HCT116 (cell line): ENCODE measurements at regions not wholly inside any gene's neighbourhood (a gene's known extent, or its start where the extent isn't known, plus 50 kb on each side); places are given as distances from the start of the nearest gene placed in this dataset.

Experiments
- ATAC-seq: fragments of 200-7000 bp; cut with Tn5 transposase; 2 replicates; pipeline ENCODE4 v1.9.1; 2020; ENCODE audit warnings: mild to moderate bottlenecking, moderate library complexity
- BruUV-seq: library from RNA; stranded (reverse); fragments of 400-500 nt; replicated peaks from 2 replicates; lab custom pipeline; 2021; lab: Mats Ljungman, UMichigan
- CTCF ChIA-PET: fragments of 300-600 bp; sonication (Branson Sonifier 250); formaldehyde crosslinking; loops from one replicate; lab custom pipeline; 2021; ENCODE audit warnings: antibody characterized with exemption; lab: Charles Lee
- POLR2A ChIA-PET: fragments of 300-600, 350-600 bp; sonication (Branson Sonifier 250); formaldehyde crosslinking; loops from one replicate; lab custom pipeline; 2021; ENCODE audit warnings: antibody characterized with exemption; lab: Charles Lee
- RAD21 ChIA-PET, 2 experiments: fragments of 300-600 bp; sonication (Branson Sonifier 250); formaldehyde crosslinking; loops; one replicate each; lab custom pipeline; 2023; ENCODE audit warnings: low total read pairs in 2 of 2; ENCODE audit not compliant: uncharacterized antibody in 2 of 2, unreplicated experiment in 2 of 2, low non-redundant PET in 1 of 2; lab: Charles Lee
- DNase-seq: peaks from one replicate; pipeline ENCODE4 v3.0.0-alpha.2; 2010; ENCODE audit warnings: low read depth, low spot score
- H2AFZ ChIP-seq: fragments of 200-600 bp; shearing (Covaris generic), sonication (generic); 2 replicates; pipeline ENCODE4 v1.6.1; 2017; ENCODE audit warnings: low read depth, mixed run types, mixed read lengths, antibody characterized with exemption, low read length; ENCODE audit not compliant: poor library complexity, severe bottlenecking
- H3K27ac ChIP-seq: 2 replicates; pipeline ENCODE4 v1.5.1; 2012; ENCODE audit warnings: low read depth, low read length
- H3K27me3 ChIP-seq: fragments of 200-600 bp; sonication (generic); 2 replicates; pipeline ENCODE4 v1.6.1; 2016; ENCODE audit warnings: mixed run types, low read length, mixed read lengths; ENCODE audit not compliant: insufficient read depth
- H3K36me3 ChIP-seq, 2 experiments: fragments of 200-500 bp in 1 of 2; fragments of 200-600 bp in 1 of 2; sonication (Bioruptor generic) in 1 of 2; sonication (generic) in 1 of 2; 2 replicates each; pipeline versions ENCODE4 v1.5.1 to v1.6.1; 2014 to 2016; ENCODE audit warnings: low read length in 2 of 2, inconsistent platforms in 1 of 2, mixed read lengths in 1 of 2, mixed run types in 1 of 2; ENCODE audit not compliant: insufficient read depth in 2 of 2, control insufficient read depth in 1 of 2
- H3K4me1 ChIP-seq, 2 experiments: fragments of 200-600 bp in 1 of 2; sonication (generic) in 1 of 2; 2 replicates each; pipeline versions ENCODE4 v1.5.1 to v1.6.1; 2012 to 2017; ENCODE audit warnings: low read length in 2 of 2, inconsistent platforms in 1 of 2, mild to moderate bottlenecking in 1 of 2, mixed read lengths in 1 of 2, mixed run types in 1 of 2, moderate library complexity in 1 of 2; ENCODE audit not compliant: insufficient read depth in 2 of 2, control insufficient read depth in 1 of 2
- H3K4me2 ChIP-seq: fragments of 200-600 bp; sonication (generic); 2 replicates; pipeline ENCODE4 v1.6.1; 2017; ENCODE audit warnings: mixed run types, low read length, mixed read lengths
- H3K4me3 ChIP-seq, 2 experiments: fragments of 200-600 bp in 1 of 2; sonication (generic) in 1 of 2; replicated peaks in 1 of 2; 2 replicates each; pipeline ENCODE4 v1.5.1; 2011 to 2016; ENCODE audit warnings: low read length in 2 of 2, control low read depth in 1 of 2, low read depth in 1 of 2, mild to moderate bottlenecking in 1 of 2, mixed read lengths in 1 of 2, mixed run types in 1 of 2
- H3K79me2 ChIP-seq: fragments of 200-600 bp; sonication (generic); 2 replicates; pipeline ENCODE4 v1.6.1; 2017; ENCODE audit warnings: mild to moderate bottlenecking, mixed run types, low read length, moderate library complexity, mixed read lengths; ENCODE audit not compliant: insufficient read depth
- H3K9ac ChIP-seq: fragments of 200-600 bp; sonication (generic); 2 replicates; pipeline ENCODE4 v1.6.1; 2016; ENCODE audit warnings: low read length, mixed read lengths
- H3K9me2 ChIP-seq: fragments of 200-600 bp; sonication (generic), shearing (Covaris generic); 2 replicates; pipeline ENCODE4 v1.6.1; 2017; ENCODE audit warnings: mixed run types, mild to moderate bottlenecking, moderate library complexity; ENCODE audit not compliant: insufficient read depth
- H3K9me3 ChIP-seq, 2 experiments: fragments of 200-500 bp in 1 of 2; fragments of 200-600 bp in 1 of 2; sonication (Bioruptor generic) in 1 of 2; sonication (generic) in 1 of 2; 2 replicates each; pipeline ENCODE4 v1.6.1; 2014 to 2017; ENCODE audit warnings: low read length in 2 of 2, mixed read lengths in 2 of 2, inconsistent platforms in 1 of 2, low read depth in 1 of 2, mild to moderate bottlenecking in 1 of 2, mixed run types in 1 of 2, moderate library complexity in 1 of 2; ENCODE audit not compliant: control insufficient read depth in 1 of 2, insufficient read depth in 1 of 2
- H4K20me1 ChIP-seq: fragments of 200-600 bp; sonication (generic), shearing (Covaris generic); 2 replicates; pipeline ENCODE4 v1.6.1; 2017; ENCODE audit warnings: mixed run types, mild to moderate bottlenecking, moderate library complexity; ENCODE audit not compliant: insufficient read depth
- CEBPB ChIP-seq: IDR thresholded peaks from 2 replicates; pipeline ENCODE4 v1.6.1; 2012; ENCODE audit warnings: low read depth
- EGR1 ChIP-seq: IDR thresholded peaks from 2 replicates; pipeline ENCODE4 v1.6.1; 2012; ENCODE audit warnings: low read depth
- ELF1 ChIP-seq: IDR thresholded peaks from 2 replicates; pipeline ENCODE4 v1.6.1; 2012; ENCODE audit warnings: low read depth, borderline replicate concordance
- EZH2 ChIP-seq: fragments of 200-600 bp; sonication (generic); IDR thresholded peaks from 2 replicates; pipeline ENCODE4 v1.6.1; 2017; ENCODE audit warnings: antibody characterized with exemption, mixed run types
- FOSL1 ChIP-seq: IDR thresholded peaks from 2 replicates; pipeline ENCODE4 v1.6.1; 2012; ENCODE audit warnings: low read depth
- MAX ChIP-seq: IDR thresholded peaks from 2 replicates; pipeline ENCODE4 v1.6.1; 2012
- POLR2AphosphoS5 ChIP-seq: IDR thresholded peaks from 2 replicates; pipeline ENCODE4 v1.6.1; 2011; ENCODE audit warnings: mild to moderate bottlenecking, low read depth, low read length, moderate library complexity
- SIN3A ChIP-seq: IDR thresholded peaks from 2 replicates; pipeline ENCODE4 v1.6.1; 2012; ENCODE audit warnings: low read depth
- TCF7L2 ChIP-seq: IDR thresholded peaks from 2 replicates; pipeline ENCODE4 v1.7.0; 2011; ENCODE audit warnings: borderline replicate concordance, inconsistent platforms; ENCODE audit not compliant: insufficient read depth, insufficient read length; ENCODE audit errors: extremely low read depth
- ZBTB33 ChIP-seq: IDR thresholded peaks from 2 replicates; pipeline ENCODE4 v1.6.1; 2011; ENCODE audit warnings: mild to moderate bottlenecking, low read length, moderate library complexity; ENCODE audit not compliant: insufficient replicate concordance; ENCODE audit errors: extremely low read depth
- ZNF274 ChIP-seq: fragments of 200-500 bp; sonication (Bioruptor generic); IDR thresholded peaks from 2 replicates; pipeline ENCODE4 v1.6.1; 2014; ENCODE audit warnings: mild to moderate bottlenecking, low read depth, low read length, inconsistent platforms
- intact Hi-C: fragments of 100-400 bp; cut with micrococcal nuclease; formaldehyde crosslinking; loops from 2 replicates; pipeline ENCODE4 v1.10.0; 2022
- TF ChIP-seq, protein P1 (sequence below), 3 experiments: fragments of 200-600 bp in 1 of 3; sonication (generic) in 1 of 3; IDR thresholded peaks in 2 of 3; conservative IDR thresholded peaks in 1 of 3; 2 replicates each; pipeline ENCODE4 v1.5.1; 2012 to 2017; ENCODE audit warnings: low read depth in 2 of 3, low read length in 2 of 3, antibody characterized with exemption in 1 of 3, borderline replicate concordance in 1 of 3, control low read depth in 1 of 3, mild to moderate bottlenecking in 1 of 3, mixed read lengths in 1 of 3, mixed run types in 1 of 3, moderate library complexity in 1 of 3; ENCODE audit not compliant: insufficient read depth in 1 of 3
- TF ChIP-seq, protein P2 (sequence below): IDR thresholded peaks from 2 replicates; pipeline ENCODE4 v1.6.1; 2012

DNA sequence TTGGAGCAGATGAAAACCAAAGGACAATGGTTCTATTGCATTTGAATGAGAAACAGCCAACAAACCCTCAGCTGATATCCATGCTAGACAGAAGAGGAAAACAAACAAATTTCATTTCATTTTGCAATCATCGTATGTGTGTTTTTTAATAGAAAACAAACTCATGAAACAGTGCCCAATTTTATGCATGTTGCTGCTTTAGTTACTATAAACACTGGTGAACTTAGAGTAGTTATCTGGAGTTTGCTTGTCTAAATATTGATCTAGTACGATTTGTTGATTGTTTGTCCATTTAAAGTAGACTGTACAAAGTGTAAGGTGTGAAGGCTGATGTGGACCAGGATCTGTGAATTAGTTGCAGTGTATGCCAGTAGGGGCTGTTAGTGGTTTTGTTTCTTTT lies 166.6 kb downstream of the KITLG start:
- no peak overlapping the region for H3K27ac ChIP-seq
- H3K9me3 ChIP-seq: no peaks in the 10 kb centered on the region
- DNase-seq: no peak
- H3K4me1 ChIP-seq: peaks cover 0 to 5% of the 10 kb centered on the region in 2 experiments; a peak in 1 of 4 replicates
- no peak overlapping the region for H3K4me2 ChIP-seq
- H3K27me3 ChIP-seq: no peaks in the 10 kb centered on the region
- H3K9ac ChIP-seq: no peak overlapping the region
- no peak overlapping the region for H3K4me3 ChIP-seq
- H2AFZ ChIP-seq: no peak overlapping the region
- no peak for ATAC-seq
- no peaks in the 10 kb centered on the region for H3K9me2 ChIP-seq
- H3K36me3 ChIP-seq: no peaks in the 10 kb centered on the region
- POLR2A ChIA-PET: interaction anchor here (0.6 kb wide), 1 partner anchor 221 kb away, joined by 4 read pairs; no protein-coding TSS in a partner anchor
- CTCF ChIA-PET: no interaction called here
- TF ChIP-seq TCF7L2: no peak
- TF ChIP-seq CEBPB: no peak
- TF ChIP-seq FOSL1: no peak
- no peak for TF ChIP-seq MAX
- TF ChIP-seq ELF1: no peak
- TF ChIP-seq POLR2AphosphoS5: no peak
- RAD21 ChIA-PET: no interaction called here
- no peaks in the 10 kb centered on the region for H4K20me1 ChIP-seq
- H3K79me2 ChIP-seq: no peaks in the 10 kb centered on the region
- BruUV-seq: no TSS peak
- intact Hi-C loops: no loop called here

- intact Hi-C loops: no loop called here
- TF ChIP-seq SIN3A (no peak), ELF1 (no peak), ZNF274 (no peak), FOSL1 (no peak), EGR1 (no peak), ZBTB33 (no peak), MAX (no peak), EZH2 (no peak)
- TF ChIP-seq, protein P1, sequence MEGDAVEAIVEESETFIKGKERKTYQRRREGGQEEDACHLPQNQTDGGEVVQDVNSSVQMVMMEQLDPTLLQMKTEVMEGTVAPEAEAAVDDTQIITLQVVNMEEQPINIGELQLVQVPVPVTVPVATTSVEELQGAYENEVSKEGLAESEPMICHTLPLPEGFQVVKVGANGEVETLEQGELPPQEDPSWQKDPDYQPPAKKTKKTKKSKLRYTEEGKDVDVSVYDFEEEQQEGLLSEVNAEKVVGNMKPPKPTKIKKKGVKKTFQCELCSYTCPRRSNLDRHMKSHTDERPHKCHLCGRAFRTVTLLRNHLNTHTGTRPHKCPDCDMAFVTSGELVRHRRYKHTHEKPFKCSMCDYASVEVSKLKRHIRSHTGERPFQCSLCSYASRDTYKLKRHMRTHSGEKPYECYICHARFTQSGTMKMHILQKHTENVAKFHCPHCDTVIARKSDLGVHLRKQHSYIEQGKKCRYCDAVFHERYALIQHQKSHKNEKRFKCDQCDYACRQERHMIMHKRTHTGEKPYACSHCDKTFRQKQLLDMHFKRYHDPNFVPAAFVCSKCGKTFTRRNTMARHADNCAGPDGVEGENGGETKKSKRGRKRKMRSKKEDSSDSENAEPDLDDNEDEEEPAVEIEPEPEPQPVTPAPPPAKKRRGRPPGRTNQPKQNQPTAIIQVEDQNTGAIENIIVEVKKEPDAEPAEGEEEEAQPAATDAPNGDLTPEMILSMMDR (IDR thresholded peaks at IDR 0.05 in 2 of 3, conservative IDR thresholded peaks at IDR 0.05 in 1 of 3; ENCODE audit: borderline replicate concordance in 1 of 3, insufficient read depth in 1 of 3, low read depth in 2 of 3, low read length in 2 of 3): no peak
- TF ChIP-seq, protein P2, sequence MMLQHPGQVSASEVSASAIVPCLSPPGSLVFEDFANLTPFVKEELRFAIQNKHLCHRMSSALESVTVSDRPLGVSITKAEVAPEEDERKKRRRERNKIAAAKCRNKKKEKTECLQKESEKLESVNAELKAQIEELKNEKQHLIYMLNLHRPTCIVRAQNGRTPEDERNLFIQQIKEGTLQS: no peak
- H3K27me3 ChIP-seq: no peaks in the 10 kb centered on the region
- CTCF ChIA-PET: no interaction called here
- H3K9me2 ChIP-seq: no peaks in the 10 kb centered on the region
- RAD21 ChIA-PET: no interaction called here
- H2AFZ ChIP-seq: no peak overlapping the region
- H4K20me1 ChIP-seq: no peaks in the 10 kb centered on the region
- H3K4me3 ChIP-seq: no peak overlapping the region
- BruUV-seq: no TSS peak
- no peaks in the 10 kb centered on the region for H3K79me2 ChIP-seq
- H3K4me1 ChIP-seq: peaks cover 0 to 10% of the 10 kb centered on the region in 2 experiments; a peak in 2 of 4 replicates
- ATAC-seq (no peak), DNase-seq (no peak)
- no peaks in the 10 kb centered on the region for H3K36me3 ChIP-seq
- no peak overlapping the region for H3K27ac ChIP-seq
- POLR2A ChIA-PET: no interaction called here
- no peaks in the 10 kb centered on the region for H3K9me3 ChIP-seq
- no peak overlapping the region for H3K9ac ChIP-seq
- no peak overlapping the region for H3K4me2 ChIP-seq
Measured at GRCh38 chr12:88416155-88416554, 164.1 kb downstream of the KITLG start.
